B cell (primary cell): ENCODE measurements at regions not wholly inside any gene's neighbourhood (a gene's known extent, or its start where the extent isn't known, plus 50 kb on each side); places are given as distances from the start of the nearest gene placed in this dataset.
"Not testable (repeated sequence)": the region's sequence is repeated elsewhere in the genome, so short reads cannot be mapped to it uniquely, and the experiment has no call there.

Experiments
- ATAC-seq: fragments of 200-7000 bp; cut with Tn5 transposase; one replicate; pipeline ENCODE4 v1.10.0; 2021; ENCODE audit warnings: low read depth, mild to moderate bottlenecking, moderate number of reproducible peaks, moderate library complexity
- CTCF ChIA-PET: fragments of 350-600 bp; sonication (Branson Sonifier 250); formaldehyde crosslinking; loops from one replicate; lab custom pipeline; 2021; ENCODE audit warnings: antibody characterized with exemption, inconsistent platforms; lab: Charles Lee
- POLR2A ChIA-PET: fragments of 350-600 bp; sonication (Branson Sonifier 250); formaldehyde crosslinking; loops from one replicate; lab custom pipeline; 2021; ENCODE audit warnings: antibody characterized with exemption; lab: Charles Lee
- DNase-seq: peaks from one replicate; pipeline ENCODE4 v3.0.0; 2013
- H2AFZ ChIP-seq: 2 replicates; pipeline ENCODE4 v1.6.1; 2012; ENCODE audit warnings: mild to moderate bottlenecking, low read depth, low read length; ENCODE audit not compliant: insufficient read depth, poor library complexity, severe bottlenecking
- H3K27ac ChIP-seq, 2 donors: 1 replicate in 1 of 2; 2 replicates in 1 of 2; pipeline ENCODE4 v1.5.1; 2012 to 2013; ENCODE audit warnings: low read length in 2 of 2, mild to moderate bottlenecking in 2 of 2, moderate library complexity in 1 of 2
- H3K27me3 ChIP-seq, 4 experiments: fragments of 200-600 bp in 1 of 4; sonication (generic) in 1 of 4; replicated peaks in 1 of 4; 1 replicate in 2 of 4; 2 replicates in 2 of 4; pipeline versions ENCODE4 v1.6.1 to v1.7.0; 2013 to 2016; ENCODE audit warnings: low read length in 3 of 4, mild to moderate bottlenecking in 2 of 4, mixed read lengths in 1 of 4, moderate library complexity in 1 of 4; ENCODE audit not compliant: insufficient read depth in 4 of 4, control insufficient read depth in 3 of 4; ENCODE audit errors: control extremely low read depth in 1 of 4
- H3K36me3 ChIP-seq, 2 experiments: replicated peaks in 1 of 2; 1 replicate in 1 of 2; 2 replicates in 1 of 2; pipeline versions ENCODE4 v1.6.1 to v1.7.1; 2013; ENCODE audit warnings: low read length in 1 of 2; ENCODE audit not compliant: insufficient read depth in 2 of 2, control insufficient read depth in 1 of 2; ENCODE audit errors: control extremely low read depth in 1 of 2, extremely low read depth in 1 of 2
- H3K4me1 ChIP-seq, 2 donors: fragments of 200-600 bp in 1 of 2; sonication (generic) in 1 of 2; 1 replicate in 1 of 2; 2 replicates in 1 of 2; pipeline versions ENCODE4 v1.5.1 to v1.6.1; 2013 to 2017; ENCODE audit warnings: low read length in 2 of 2; ENCODE audit not compliant: control insufficient read depth in 2 of 2, insufficient read depth in 2 of 2
- H3K4me2 ChIP-seq: replicated peaks from 2 replicates; pipeline ENCODE3; 2012; ENCODE audit warnings: mild to moderate bottlenecking, low read depth, low read length; ENCODE audit not compliant: poor library complexity, severe bottlenecking
- H3K4me3 ChIP-seq, 5 experiments: fragments of 200-600 bp in 1 of 5; sonication (generic) in 1 of 5; 1 replicate in 3 of 5; 2 replicates in 2 of 5; pipeline versions ENCODE4 v1.5.1 to v1.7.0; 2011 to 2016; ENCODE audit warnings: low read length in 4 of 5, mild to moderate bottlenecking in 4 of 5, low read depth in 2 of 5, control low read depth in 1 of 5, moderate library complexity in 1 of 5; ENCODE audit not compliant: insufficient read depth in 1 of 5; ENCODE audit errors: control extremely low read depth in 1 of 5, extremely low read depth in 1 of 5
- H3K79me2 ChIP-seq: fragments of 200-600 bp; sonication (generic); one replicate; pipeline ENCODE4 v1.6.0; 2016; ENCODE audit warnings: low read length; ENCODE audit not compliant: control insufficient read depth, insufficient read depth
- H3K9ac ChIP-seq: fragments of 200-600 bp; sonication (generic); 2 replicates; pipeline ENCODE4 v1.6.1; 2017; ENCODE audit warnings: mild to moderate bottlenecking, low read length, moderate library complexity
- H3K9me3 ChIP-seq, 3 donors: one replicate each; pipeline versions ENCODE4 v1.6.1 to v1.7.1; 2013; ENCODE audit warnings: low read length in 2 of 3; ENCODE audit not compliant: control insufficient read depth in 2 of 3, insufficient read depth in 1 of 3; ENCODE audit errors: control extremely low read depth in 1 of 3
- H4K20me1 ChIP-seq: 2 replicates; pipeline ENCODE4 v1.6.0; 2012; ENCODE audit warnings: mild to moderate bottlenecking, low read length; ENCODE audit not compliant: insufficient read depth, control insufficient read depth, poor library complexity, severe bottlenecking
- H3K27ac Mint-ChIP-seq: one replicate; pipeline ENCODE4 v1.8.0; 2021; ENCODE audit warnings: mixed read lengths
- H3K27me3 Mint-ChIP-seq: one replicate; pipeline ENCODE4 v1.8.0; 2021; ENCODE audit warnings: mixed read lengths
- H3K4me1 Mint-ChIP-seq: one replicate; pipeline ENCODE4 v1.8.0; 2021; ENCODE audit warnings: mixed read lengths
- H3K4me3 Mint-ChIP-seq: one replicate; pipeline ENCODE4 v1.8.0; 2021; ENCODE audit warnings: mixed read lengths
- H3K9me3 Mint-ChIP-seq: one replicate; pipeline ENCODE4 v1.8.0; 2022; ENCODE audit warnings: mixed read lengths; ENCODE audit not compliant: insufficient read depth
- CTCF ChIP-seq: fragments of 200-600 bp; IDR thresholded peaks from one replicate; pipeline ENCODE4 v1.8.0; 2022; ENCODE audit warnings: antibody characterized with exemption, mild to moderate bottlenecking
- EZH2 ChIP-seq: IDR thresholded peaks from 2 replicates; pipeline ENCODE4 v1.6.1; 2012; ENCODE audit warnings: borderline replicate concordance, low read depth, mild to moderate bottlenecking, moderate library complexity, low read length; ENCODE audit not compliant: insufficient read depth, poor library complexity, severe bottlenecking
- WGBS: methylation state at CpG from one replicate; pipeline ENCODE4 v1.1.5; 2013; ENCODE audit warnings: missing lambda C conversion rate; ENCODE audit not compliant: insufficient coverage; 5-methylcytosine and 5-hydroxymethylcytosine counted together
- intact Hi-C: fragments of 100-400 bp; cut with micrococcal nuclease; formaldehyde crosslinking; loops from one replicate; pipeline ENCODE4 v1.10.0; 2022

GRCh38 chr12:131387281-131388163 lies 323.4 kb upstream of the SFSWAP start:
- 74% methylated on average over 31 of the region's 35 CpGs for WGBS
- H3K36me3 ChIP-seq, result no peaks in the 10 kb centered on the region
- intact Hi-C loops, result no loop called here
- no peak for TF ChIP-seq CTCF
- TF ChIP-seq EZH2, result no peak
- Mint-ChIP-seq H3K4me1 (no peaks in the 10 kb centered on the region), H3K27ac (no peak overlapping the region), H3K27me3 (peaks cover 11% of the 10 kb centered on the region), H3K9me3 (no peaks in the 10 kb centered on the region), H3K4me3 (no peak overlapping the region)
- no peaks in the 10 kb centered on the region for H3K4me1 ChIP-seq
- H4K20me1 ChIP-seq, result no peaks in the 10 kb centered on the region
- no peak overlapping the region for H3K27ac ChIP-seq
- CTCF ChIA-PET, result no interaction called here
- H3K9me3 ChIP-seq, result peaks cover 0 to 3% (median 0%) of the 10 kb centered on the region in 3 donors
- H2AFZ ChIP-seq, result no peak overlapping the region
- peaks cover 0 to 2% (median 0%) of the 10 kb centered on the region in 4 experiments for H3K27me3 ChIP-seq
- H3K79me2 ChIP-seq, result no peaks in the 10 kb centered on the region
- DNase-seq (no peak), ATAC-seq (no peak)
- no peak overlapping the region for H3K4me3 ChIP-seq
- H3K9ac ChIP-seq, result no peak overlapping the region
- no peak overlapping the region for H3K4me2 ChIP-seq
- POLR2A ChIA-PET, result no interaction called here

GRCh38 chr12:131388164-131389053 lies 322.5 kb upstream of the SFSWAP start:
- WGBS, result 78% methylated on average over 7 of the region's 10 CpGs
- H3K4me2 ChIP-seq, POLR2A ChIA-PET, DNase-seq, intact Hi-C loops, H3K4me1 ChIP-seq, H3K9ac ChIP-seq, H3K27me3 Mint-ChIP-seq, H3K4me3 ChIP-seq, H4K20me1 ChIP-seq, ATAC-seq, H2AFZ ChIP-seq, H3K79me2 ChIP-seq, CTCF ChIA-PET, H3K9me3 Mint-ChIP-seq, H3K4me3 Mint-ChIP-seq, H3K27me3 ChIP-seq, H3K27ac ChIP-seq, H3K4me1 Mint-ChIP-seq, H3K36me3 ChIP-seq, H3K27ac Mint-ChIP-seq, H3K9me3 ChIP-seq: not testable (repeated sequence)
